SK-N-SH treated with all-trans-retinoic acid at 6 μM for 48 hours (cell line): ENCODE measurements at regions not wholly inside any gene's neighbourhood (a gene's known extent, or its start where the extent isn't known, plus 50 kb on each side); places are given as distances from the start of the nearest gene placed in this dataset.

ENCODE experiments used
- ATAC-seq: fragments of 200-7000 bp; cut with Tn5 transposase; 3 replicates; pipeline ENCODE4 v1.9.1; 2020; ENCODE audit warnings: mild to moderate bottlenecking, moderate library complexity
- CREB5 ChIP-seq: fragments of 250-450 bp; sonication (Bioruptor Pico); IDR thresholded peaks from 2 replicates; pipeline ENCODE4 v1.5.1; 2020; ENCODE audit warnings: low read depth, mild to moderate bottlenecking, moderate library complexity
- CSDC2 ChIP-seq: fragments of 250-450 bp; sonication (Bioruptor Pico); IDR thresholded peaks from 2 replicates; pipeline ENCODE4 v1.5.0; 2020; ENCODE audit warnings: mild to moderate bottlenecking, moderate library complexity
- CSRNP3 ChIP-seq: fragments of 250-450 bp; sonication (Bioruptor Pico); IDR thresholded peaks from 2 replicates; pipeline ENCODE4 v1.5.1; 2021; ENCODE audit warnings: mild to moderate bottlenecking, moderate library complexity
- ESRRG ChIP-seq: fragments of 250-450 bp; sonication (Bioruptor Pico); IDR thresholded peaks from 2 replicates; pipeline ENCODE4 v1.6.1; 2021; ENCODE audit warnings: mild to moderate bottlenecking
- GLIS3 ChIP-seq: fragments of 250-450 bp; sonication (Bioruptor Pico); IDR thresholded peaks from 2 replicates; pipeline ENCODE4 v1.5.0; 2020; ENCODE audit warnings: mild to moderate bottlenecking, moderate library complexity
- ISL1 ChIP-seq: fragments of 250-450 bp; sonication (Bioruptor Pico); IDR thresholded peaks from 2 replicates; pipeline ENCODE4 v2.1.2; 2022; ENCODE audit warnings: mild to moderate bottlenecking, moderate library complexity
- OSR1 ChIP-seq: fragments of 250-450 bp; sonication (Bioruptor Pico); IDR thresholded peaks from 2 replicates; pipeline ENCODE4 v1.8.0; 2022; ENCODE audit warnings: moderate library complexity, mild to moderate bottlenecking, inconsistent platforms
- PPARA ChIP-seq: fragments of 250-450 bp; sonication (Bioruptor Pico); IDR thresholded peaks from 2 replicates; pipeline ENCODE4 v1.5.0; 2020; ENCODE audit warnings: mild to moderate bottlenecking, borderline replicate concordance
- RARB ChIP-seq: fragments of 250-450 bp; sonication (Bioruptor Pico); IDR thresholded peaks from 2 replicates; pipeline ENCODE4 v1.8.0; 2021; ENCODE audit warnings: mild to moderate bottlenecking, moderate library complexity
- SNAI2 ChIP-seq: fragments of 250-450 bp; sonication (Bioruptor Pico); IDR thresholded peaks from 2 replicates; pipeline ENCODE4 v1.5.0; 2020; ENCODE audit warnings: mild to moderate bottlenecking, moderate library complexity
- TOX ChIP-seq: fragments of 250-450 bp; sonication (Bioruptor Pico); IDR thresholded peaks from 2 replicates; pipeline ENCODE4 v1.8.0; 2021; ENCODE audit warnings: mild to moderate bottlenecking, moderate library complexity, borderline replicate concordance
- TSHZ2 ChIP-seq: fragments of 250-450 bp; sonication (Bioruptor Pico); IDR thresholded peaks from 2 replicates; pipeline ENCODE4 v1.5.0; 2020; ENCODE audit warnings: mild to moderate bottlenecking, moderate library complexity
- ZFP3 ChIP-seq: fragments of 250-450 bp; sonication (Bioruptor Pico); IDR thresholded peaks from 2 replicates; pipeline ENCODE4 v1.5.0; 2020; ENCODE audit warnings: mild to moderate bottlenecking, moderate library complexity
- ZNF565 ChIP-seq: fragments of 450-650 bp; formaldehyde crosslinking; conservative IDR thresholded peaks from 2 replicates; pipeline ENCODE4 v1.5.0; 2020; ENCODE audit warnings: low read depth, mild to moderate bottlenecking, moderate library complexity
- ZNF70 ChIP-seq: fragments of 450-650 bp; formaldehyde crosslinking; IDR thresholded peaks from 2 replicates; pipeline ENCODE4 v1.5.0; 2020; ENCODE audit warnings: mild to moderate bottlenecking, moderate library complexity
- ZNF8 ChIP-seq: fragments of 450-650 bp; formaldehyde crosslinking; IDR thresholded peaks from 2 replicates; pipeline ENCODE4 v1.5.0; 2020; ENCODE audit warnings: mild to moderate bottlenecking, moderate library complexity
- TF ChIP-seq, protein P1 (sequence below): fragments of 250-450 bp; sonication (Bioruptor Pico); IDR thresholded peaks from 2 replicates; pipeline ENCODE4 v1.8.0; 2021; ENCODE audit warnings: low read depth, mild to moderate bottlenecking, moderate library complexity, borderline replicate concordance
- TF ChIP-seq, protein P2 (sequence below): fragments of 250-450 bp; sonication (Bioruptor Pico); IDR thresholded peaks from 2 replicates; pipeline ENCODE4 v1.8.0; 2020; ENCODE audit warnings: mild to moderate bottlenecking, moderate library complexity, borderline replicate concordance

DNA sequence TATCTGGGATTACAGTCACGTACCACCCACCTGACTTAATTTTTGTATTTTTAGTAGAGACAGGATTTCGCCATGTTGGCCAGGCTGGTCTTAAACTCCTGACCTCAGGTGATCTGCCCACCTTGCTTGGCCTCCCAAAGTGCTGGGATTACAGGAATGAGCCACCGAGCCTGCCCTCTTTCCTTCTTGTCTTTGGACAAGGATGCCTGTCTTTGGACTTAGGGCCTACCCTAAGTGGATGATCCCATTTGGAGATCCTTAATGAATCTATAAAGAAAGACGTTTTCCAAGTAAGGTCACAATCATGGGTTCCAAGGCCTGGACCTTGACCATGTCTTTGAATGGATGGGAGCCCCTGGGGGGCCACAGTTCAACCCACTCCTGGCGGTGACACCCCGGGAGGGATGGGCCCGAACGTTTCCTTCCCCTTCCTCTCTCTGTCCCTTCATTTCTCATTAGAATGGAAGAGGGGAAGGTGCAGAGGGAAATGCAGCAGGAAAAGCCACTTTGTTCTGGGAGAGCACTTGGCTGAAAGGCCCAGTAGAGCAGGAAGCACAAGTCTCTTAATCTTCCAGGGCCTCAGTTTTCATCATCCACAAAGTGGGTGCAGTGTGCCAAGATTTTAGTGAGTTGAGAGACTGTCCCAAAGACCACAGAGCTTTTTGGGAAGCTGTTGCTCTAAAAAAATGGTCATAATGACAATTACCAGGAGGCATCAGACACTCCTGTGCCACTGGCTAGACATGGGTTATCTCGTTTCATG, 353.3 kb downstream of the SEC14L1 start:
- ATAC-seq = no peak
- no peak for TF ChIP-seq ZNF70 (CRISPR knock-in tag)
- no peak for TF ChIP-seq CSDC2
- no peak for TF ChIP-seq OSR1
- no peak for TF ChIP-seq TSHZ2 (CRISPR knock-in tag)
- no peak for TF ChIP-seq SNAI2 (CRISPR knock-in tag)
- no peak for TF ChIP-seq RARB
- TF ChIP-seq, protein P1, sequence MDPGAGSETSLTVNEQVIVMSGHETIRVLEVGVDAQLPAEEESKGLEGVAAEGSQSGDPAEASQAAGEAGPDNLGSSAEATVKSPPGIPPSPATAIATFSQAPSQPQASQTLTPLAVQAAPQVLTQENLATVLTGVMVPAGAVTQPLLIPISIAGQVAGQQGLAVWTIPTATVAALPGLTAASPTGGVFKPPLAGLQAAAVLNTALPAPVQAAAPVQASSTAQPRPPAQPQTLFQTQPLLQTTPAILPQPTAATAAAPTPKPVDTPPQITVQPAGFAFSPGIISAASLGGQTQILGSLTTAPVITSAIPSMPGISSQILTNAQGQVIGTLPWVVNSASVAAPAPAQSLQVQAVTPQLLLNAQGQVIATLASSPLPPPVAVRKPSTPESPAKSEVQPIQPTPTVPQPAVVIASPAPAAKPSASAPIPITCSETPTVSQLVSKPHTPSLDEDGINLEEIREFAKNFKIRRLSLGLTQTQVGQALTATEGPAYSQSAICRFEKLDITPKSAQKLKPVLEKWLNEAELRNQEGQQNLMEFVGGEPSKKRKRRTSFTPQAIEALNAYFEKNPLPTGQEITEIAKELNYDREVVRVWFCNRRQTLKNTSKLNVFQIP (CRISPR knock-in tag) = no peak

- peak; percentile 86 for ATAC-seq
- TF ChIP-seq SNAI2 (CRISPR knock-in tag) (0 out of 2 replicates have a peak, but pooled peaks have one; percentile 34), RARB (no peak)
- TF ChIP-seq, protein P2, sequence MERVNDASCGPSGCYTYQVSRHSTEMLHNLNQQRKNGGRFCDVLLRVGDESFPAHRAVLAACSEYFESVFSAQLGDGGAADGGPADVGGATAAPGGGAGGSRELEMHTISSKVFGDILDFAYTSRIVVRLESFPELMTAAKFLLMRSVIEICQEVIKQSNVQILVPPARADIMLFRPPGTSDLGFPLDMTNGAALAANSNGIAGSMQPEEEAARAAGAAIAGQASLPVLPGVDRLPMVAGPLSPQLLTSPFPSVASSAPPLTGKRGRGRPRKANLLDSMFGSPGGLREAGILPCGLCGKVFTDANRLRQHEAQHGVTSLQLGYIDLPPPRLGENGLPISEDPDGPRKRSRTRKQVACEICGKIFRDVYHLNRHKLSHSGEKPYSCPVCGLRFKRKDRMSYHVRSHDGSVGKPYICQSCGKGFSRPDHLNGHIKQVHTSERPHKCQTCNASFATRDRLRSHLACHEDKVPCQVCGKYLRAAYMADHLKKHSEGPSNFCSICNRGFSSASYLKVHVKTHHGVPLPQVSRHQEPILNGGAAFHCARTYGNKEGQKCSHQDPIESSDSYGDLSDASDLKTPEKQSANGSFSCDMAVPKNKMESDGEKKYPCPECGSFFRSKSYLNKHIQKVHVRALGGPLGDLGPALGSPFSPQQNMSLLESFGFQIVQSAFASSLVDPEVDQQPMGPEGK = no peak
Observed at GRCh38 chr17:77494664-77495435, 354.1 kb downstream of the SEC14L1 start.

- TF ChIP-seq ZNF8 (CRISPR knock-in tag) (no peak), TOX (CRISPR knock-in tag) (no peak), SNAI2 (CRISPR knock-in tag) (no peak), ISL1 (no peak), CREB5 (CRISPR knock-in tag) (no peak), ZFP3 (no peak), CSDC2 (no peak), TSHZ2 (CRISPR knock-in tag) (no peak), OSR1 (no peak), GLIS3 (CRISPR knock-in tag) (no peak), ESRRG (CRISPR knock-in tag) (no peak), CSRNP3 (CRISPR knock-in tag) (no peak), PPARA (CRISPR knock-in tag) (no peak), ZNF565 (CRISPR knock-in tag) (no peak), ZNF70 (CRISPR knock-in tag) (no peak)
- TF ChIP-seq, protein P1 (CRISPR knock-in tag) = no peak
- no peak for ATAC-seq
Observed at GRCh38 chr17:77495575-77495974, 354.8 kb downstream of the SEC14L1 start.
